NCI-H146 (cell line): ENCODE measurements at regions not wholly inside any gene's neighbourhood (a gene's known extent, or its start where the extent isn't known, plus 50 kb on each side); places are given as distances from the start of the nearest gene placed in this dataset.
A peak's percentile ranks its signal among the peaks of the same experiment; 100 is the strongest.

Source experiments
- DNase-seq: peaks from one replicate; lab custom pipeline; 2025; lab: John Stamatoyannopoulos, UW

DNA sequence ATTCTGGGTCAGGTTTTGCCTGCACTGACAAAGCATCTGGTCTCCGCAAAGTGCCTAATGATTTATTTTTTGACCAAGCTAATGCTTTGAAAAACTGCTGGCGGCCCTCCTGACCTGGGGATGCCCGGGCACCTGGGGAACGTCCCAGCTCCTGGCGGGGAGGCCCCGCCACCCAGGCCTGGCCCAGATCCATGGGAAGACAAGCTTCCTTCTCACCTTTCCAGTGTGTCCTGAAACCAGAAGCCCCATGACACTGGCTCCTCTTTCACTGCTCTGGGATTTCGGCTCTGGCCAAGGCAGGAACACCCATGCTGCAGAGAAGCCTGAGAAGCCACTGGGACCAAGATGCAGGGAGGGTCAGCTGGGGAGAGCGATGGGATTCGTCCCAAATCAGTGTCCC is 144.1 kb downstream of the SEC61B start:
- DNase-seq: no peak

GRCh38 chr9:99366621-99367020 is 144.5 kb downstream of the SEC61B start:
- DNase-seq: no peak

DNA sequence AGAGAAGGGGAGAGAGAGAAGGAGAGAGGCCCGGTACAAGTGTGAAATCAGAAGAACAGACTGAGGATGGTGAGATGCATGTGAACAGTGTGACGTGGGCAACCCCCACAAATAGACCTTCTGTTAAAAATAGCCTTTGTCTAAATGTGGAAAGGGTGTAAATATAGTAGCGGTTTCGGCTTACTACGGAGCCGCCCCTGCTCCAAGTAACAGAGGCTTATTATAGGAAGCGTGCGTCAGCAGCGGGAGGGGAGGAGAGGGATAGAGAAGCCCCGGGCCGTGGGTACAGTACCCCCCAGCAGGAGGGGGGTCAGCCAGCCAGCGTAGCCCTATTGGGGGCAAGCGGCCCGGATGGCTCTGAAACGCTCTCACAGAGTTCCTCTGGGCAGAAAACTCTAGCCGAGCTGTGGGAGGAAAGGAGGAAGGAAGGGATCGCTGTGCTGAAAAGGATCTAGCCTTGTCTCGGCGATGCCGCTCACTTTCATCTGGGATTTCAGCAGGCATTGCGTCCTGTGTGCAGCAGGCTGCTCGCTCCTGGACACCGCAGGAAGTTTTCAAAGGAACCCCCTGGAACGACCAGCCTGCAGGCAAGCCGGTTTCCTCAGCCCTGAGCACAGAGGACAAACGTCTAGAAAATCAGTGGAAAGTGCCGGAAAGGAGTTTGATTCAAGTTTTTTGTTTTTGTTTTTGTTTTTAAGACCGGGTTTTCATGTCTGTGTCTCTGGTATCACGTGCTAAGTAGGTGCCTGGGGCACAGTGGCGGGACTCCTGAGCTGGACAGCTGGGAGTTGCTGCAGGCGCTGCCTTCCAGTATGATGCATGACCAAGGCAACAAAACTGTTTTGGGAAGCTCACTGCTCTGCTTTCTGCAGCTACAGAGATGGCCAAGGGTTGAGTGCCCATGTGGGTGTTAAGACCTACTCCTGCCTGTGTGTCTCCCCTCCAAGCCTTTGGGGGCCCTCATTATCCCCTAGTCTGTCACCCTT is 146.6 kb downstream of the SEC61B start:
- peak; percentile 46 for DNase-seq

DNA sequence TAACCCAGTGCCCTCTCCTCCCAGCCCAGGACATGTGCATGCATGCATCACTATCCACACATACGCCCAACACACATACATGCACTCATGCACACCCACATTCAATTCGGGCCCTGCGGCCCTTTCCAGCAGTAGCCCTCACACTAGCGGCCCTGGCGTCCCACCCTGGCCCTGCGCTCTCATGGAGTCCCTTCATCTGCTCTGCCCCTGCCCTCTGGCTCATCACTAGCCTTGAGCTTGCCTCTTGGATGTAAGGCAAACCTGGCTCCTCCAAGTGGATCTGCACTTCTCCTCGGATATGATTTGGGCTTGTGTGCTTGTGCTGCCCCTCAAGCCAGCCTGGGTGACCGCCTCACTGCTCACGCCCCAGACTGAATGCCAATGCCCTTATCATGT is 147.2 kb downstream of the SEC61B start:
- no peak for DNase-seq

DNA sequence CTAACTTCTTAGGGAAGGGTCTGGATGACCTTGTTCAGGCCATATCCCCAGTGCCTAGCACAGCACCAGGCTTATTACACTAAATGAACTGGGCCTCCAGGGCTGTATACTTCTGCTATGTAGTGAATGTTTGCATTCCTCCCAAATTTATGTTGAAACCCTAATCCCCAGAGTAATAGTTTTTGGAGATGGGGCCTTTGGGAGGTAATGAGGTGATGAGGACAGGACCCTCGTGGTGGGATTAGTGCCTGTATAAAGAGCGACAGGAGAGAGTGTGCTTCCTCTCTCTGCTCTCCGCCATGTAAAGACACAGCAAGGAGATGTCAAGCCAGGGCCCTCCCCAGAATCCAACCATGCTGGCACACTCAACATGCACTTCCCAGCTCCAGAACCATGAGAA is 148.3 kb downstream of the SEC61B start:
- no peak for DNase-seq

- no peak for DNase-seq
Observed at GRCh38 chr9:99371376-99371775, 149.3 kb downstream of the SEC61B start.

DNA sequence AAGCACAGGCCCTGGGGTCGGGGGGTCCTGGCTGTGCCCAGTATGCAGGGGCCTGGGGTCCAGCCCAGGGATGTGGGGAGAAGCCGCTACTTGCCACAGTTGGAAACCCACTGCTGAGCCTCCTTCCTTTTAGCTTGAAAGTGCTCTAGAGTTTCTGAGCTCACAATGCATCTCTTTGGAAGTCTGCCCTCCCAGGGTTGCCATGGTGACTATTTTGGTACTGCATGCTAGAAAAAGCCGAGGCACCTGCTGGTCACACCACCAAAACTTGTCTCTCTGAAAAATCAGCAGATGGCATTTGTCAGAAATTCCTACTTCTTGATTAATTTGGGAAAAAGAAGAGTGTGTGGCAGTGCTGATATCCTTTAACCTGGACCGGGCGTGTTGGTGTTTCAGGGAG is 151.8 kb downstream of the SEC61B start:
- DNase-seq: no peak

DNA sequence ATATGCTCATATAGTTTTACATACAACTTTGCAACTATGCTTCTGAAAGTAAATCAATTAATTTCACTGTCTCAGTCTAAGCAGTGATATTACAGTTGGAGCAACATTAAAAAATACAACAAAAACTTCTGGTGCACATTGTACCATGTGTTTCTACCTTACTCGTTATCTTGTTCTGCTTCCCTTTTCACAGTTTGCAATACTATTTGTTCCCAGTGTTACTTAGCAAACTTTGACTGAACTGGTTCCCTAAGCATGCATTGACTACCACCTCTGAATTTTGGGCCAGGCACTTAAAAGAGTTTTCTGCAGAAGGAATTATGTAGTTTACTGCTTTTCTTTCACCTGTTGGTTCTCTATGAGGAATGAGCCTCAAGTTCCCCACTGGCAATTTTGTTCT is 152.7 kb downstream of the SEC61B start:
- DNase-seq: no peak

DNA sequence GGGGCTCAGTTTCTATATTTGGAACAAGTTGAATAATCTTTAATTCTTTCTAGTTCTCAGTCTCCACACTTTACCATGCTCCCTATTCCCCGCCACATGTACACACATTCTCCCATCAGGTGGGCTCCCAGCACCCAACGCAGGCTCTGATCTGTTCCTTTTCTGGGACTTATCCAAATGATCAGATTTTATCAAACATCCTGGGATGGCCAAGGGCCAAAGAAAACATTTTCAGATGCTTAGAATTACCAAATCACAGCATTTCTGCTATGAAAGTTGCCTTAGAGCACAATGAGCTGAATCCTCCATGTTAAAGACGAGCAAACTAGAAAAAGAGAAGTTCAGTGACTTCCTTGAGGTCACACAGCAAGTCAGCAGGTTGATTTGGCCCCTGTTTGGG is 153.4 kb downstream of the SEC61B start:
- no peak for DNase-seq

- DNase-seq: no peak
Observed at GRCh38 chr9:99377790-99378775, 156.0 kb downstream of the SEC61B start.

DNA sequence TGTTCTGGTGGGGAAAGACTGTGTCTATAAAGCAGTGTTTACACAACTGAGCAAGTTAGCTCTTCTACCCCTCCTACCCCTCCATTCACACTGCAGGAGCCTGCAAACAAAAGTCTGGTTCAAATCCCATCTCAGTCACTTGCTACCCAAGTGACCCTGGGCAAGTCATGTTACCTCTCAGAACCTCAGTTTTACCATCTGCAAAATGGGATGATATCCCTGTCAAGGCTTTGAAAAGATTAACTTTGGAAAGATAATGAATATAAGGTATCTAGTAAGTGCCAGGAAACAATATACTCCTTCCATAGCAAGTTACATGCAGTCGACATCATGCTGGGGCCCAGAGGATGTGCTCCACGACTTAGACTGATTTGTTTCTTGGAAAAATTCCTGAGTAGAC is 161.5 kb downstream of the SEC61B start:
- no peak for DNase-seq

GRCh38 chr9:99385215-99385614 is 163.1 kb downstream of the SEC61B start:
- peak; percentile 37 for DNase-seq

GRCh38 chr9:99385814-99386279 is 163.8 kb downstream of the SEC61B start:
- peak; percentile 69 for DNase-seq

DNA sequence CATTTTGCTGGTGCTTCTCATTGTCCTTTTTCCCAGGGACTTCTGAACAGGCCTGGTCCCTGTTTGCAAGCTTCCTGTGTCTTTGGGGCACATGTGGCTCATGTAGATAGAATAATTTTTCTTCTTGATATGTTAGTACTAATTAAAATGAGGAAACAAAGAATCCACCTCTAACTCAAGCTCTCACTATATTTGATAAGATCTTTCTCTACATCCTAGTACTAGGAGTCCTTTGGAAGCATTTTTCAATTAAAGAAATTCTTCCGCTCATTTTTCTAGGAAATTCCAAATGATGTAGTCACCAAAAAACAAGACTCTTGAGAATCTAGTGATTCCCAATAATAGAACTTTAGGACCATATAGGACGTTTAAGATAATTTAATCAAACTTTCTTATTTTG is 165.3 kb downstream of the SEC61B start:
- no peak for DNase-seq

GRCh38 chr9:99389087-99390033 is 167.3 kb downstream of the SEC61B start:
- no peak for DNase-seq

- no peak for DNase-seq
Observed at GRCh38 chr9:99391937-99392594, 170.0 kb downstream of the SEC61B start.

DNA sequence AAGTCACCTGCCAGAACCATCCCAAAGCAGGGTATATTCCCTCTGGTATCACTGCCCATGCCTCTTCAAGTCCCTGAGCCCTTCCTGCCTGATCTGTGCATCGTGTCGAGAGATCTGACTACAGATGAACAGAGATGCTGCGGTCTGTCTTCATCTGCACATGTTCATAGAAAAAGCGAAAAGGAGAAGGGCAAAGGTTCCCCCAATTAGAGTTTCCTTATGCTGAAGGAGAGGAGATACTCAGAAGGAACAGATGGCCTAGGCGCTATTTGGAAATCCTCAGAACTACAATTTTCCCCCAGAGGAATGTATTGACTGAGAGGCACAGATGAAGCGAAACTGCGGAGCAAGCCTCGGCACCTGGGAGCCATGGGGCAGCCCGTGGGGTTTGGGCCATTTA is 170.9 kb downstream of the SEC61B start:
- no peak for DNase-seq

DNA sequence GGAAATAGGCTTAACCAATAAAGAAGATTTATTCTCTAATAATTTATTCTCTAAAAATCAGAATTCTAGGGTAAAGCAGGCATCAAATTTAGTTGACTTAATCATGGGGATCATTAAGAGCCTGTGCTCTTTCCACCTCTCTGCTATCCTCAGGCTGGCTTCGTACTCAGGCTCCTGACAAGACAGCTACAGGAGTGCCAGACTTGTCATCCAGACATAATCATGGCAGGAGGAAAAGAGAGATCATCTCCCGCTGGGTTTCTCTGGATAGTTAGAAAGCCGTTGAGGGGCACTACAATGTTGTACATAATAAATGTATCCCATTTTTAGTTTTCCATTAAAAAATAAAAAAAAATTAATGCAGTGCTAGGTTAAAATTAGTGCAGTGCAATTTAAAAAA is 171.9 kb downstream of the SEC61B start:
- DNase-seq: no peak

DNA sequence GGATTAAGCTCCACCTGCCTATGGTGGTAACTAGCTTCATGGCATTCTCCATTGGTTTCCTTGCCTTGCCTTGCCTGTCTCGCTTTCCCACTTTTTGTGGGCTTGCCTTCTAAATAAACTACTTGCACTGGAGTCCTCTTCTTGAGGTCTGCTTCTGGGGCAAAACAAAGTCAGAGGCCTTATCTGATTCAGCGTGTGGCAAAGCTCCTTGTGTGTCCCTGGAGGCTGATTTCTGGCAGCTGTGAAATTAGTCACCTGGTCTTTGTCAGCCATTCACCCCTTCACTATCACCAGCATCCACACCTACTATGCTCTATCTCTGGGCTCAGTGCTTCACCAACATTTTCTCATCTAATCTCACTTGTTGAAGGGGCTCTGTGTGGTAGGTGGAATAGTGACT is 176.2 kb downstream of the SEC61B start:
- DNase-seq: no peak

DNA sequence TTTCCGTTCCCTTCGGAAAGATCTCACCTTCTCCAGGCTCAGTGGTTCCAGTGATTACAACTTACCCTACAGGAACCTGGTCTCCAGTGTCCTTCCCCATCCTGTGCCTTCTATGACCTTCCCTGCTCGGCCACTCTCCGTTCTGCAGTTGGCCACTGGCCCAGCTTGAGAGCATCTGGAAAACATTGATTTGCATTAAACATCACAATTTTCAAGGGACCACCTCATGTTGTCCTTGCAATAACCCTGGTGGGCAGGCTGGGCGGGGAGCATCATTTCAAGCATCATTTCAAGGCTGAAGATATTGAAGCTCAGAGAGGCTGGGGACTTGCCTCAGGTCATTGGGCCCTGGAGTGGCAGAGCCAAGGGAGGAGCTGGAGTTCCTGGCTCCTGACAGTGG is 177.4 kb downstream of the SEC61B start:
- no peak for DNase-seq

DNA sequence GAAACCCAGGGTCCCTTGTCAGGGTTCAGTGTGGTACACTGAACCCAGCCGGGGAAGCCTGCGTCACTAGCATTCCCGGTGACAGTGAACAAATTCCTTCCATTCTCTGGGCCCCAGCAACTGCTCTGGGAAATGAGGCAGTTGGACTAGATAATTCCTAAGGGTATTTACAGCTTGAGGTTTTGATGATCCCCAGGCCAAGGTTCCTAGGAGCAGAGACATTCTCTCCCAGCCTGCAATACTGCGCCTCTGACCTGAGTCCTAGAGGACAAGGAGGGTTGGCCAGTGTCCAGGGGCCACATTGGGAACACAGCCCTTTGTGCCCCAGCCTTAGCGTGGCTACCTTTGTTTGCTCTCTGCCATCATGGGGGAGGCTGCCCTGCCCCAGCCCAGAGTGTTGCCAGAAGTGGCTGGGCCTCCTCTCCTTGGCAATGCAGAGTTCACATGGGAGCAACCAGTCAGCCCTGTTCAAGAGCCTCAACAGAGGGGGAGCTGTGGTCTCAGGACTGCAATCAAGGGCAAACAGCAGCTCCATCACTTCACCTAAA is 178.2 kb downstream of the SEC61B start:
- DNase-seq: no peak
